Smooth muscle cell (in vitro differentiated cells): ENCODE measurements at regions not wholly inside any gene's neighbourhood (a gene's known extent, or its start where the extent isn't known, plus 50 kb on each side); places are given as distances from the start of the nearest gene placed in this dataset.

ENCODE experiments used
- DNase-seq: peaks from one replicate; lab custom pipeline; 2025; ENCODE audit not compliant: unreplicated experiment; lab: John Stamatoyannopoulos, UW
- H2AFZ ChIP-seq: fragments of 200-600 bp; sonication (generic); 2 replicates; pipeline ENCODE4 v1.6.0; 2016; ENCODE audit warnings: antibody characterized with exemption, low read depth, mild to moderate bottlenecking
- H3F3A ChIP-seq: fragments of 200-600 bp; sonication (generic); 2 replicates; pipeline ENCODE4 v1.6.0; 2017; ENCODE audit warnings: antibody characterized with exemption, low read depth
- H3K27ac ChIP-seq: fragments of 200-600 bp; sonication (generic); 2 replicates; pipeline ENCODE4 v1.5.1; 2016; ENCODE audit warnings: low read depth, mild to moderate bottlenecking
- H3K27me3 ChIP-seq: fragments of 200-600 bp; sonication (generic); 2 replicates; pipeline ENCODE4 v1.6.1; 2016; ENCODE audit warnings: low read depth, mild to moderate bottlenecking
- H3K36me3 ChIP-seq: fragments of 200-600 bp; sonication (generic); 2 replicates; pipeline ENCODE4 v1.5.1; 2016; ENCODE audit warnings: low read depth
- H3K4me1 ChIP-seq: fragments of 200-600 bp; sonication (generic); 2 replicates; pipeline ENCODE4 v1.5.1; 2016; ENCODE audit warnings: low read depth
- H3K4me2 ChIP-seq: fragments of 200-600 bp; sonication (generic); 2 replicates; pipeline ENCODE4 v1.6.0; 2016; ENCODE audit warnings: mild to moderate bottlenecking
- H3K4me3 ChIP-seq: fragments of 200-600 bp; sonication (generic); 2 replicates; pipeline ENCODE4 v1.5.1; 2016; ENCODE audit warnings: mild to moderate bottlenecking
- H3K79me2 ChIP-seq: fragments of 200-600 bp; sonication (generic); 2 replicates; pipeline ENCODE4 v1.6.0; 2016; ENCODE audit warnings: low read depth, mild to moderate bottlenecking
- H3K9ac ChIP-seq: fragments of 200-600 bp; sonication (generic); 2 replicates; pipeline ENCODE4 v1.6.0; 2016; ENCODE audit warnings: low read depth
- H3K9me3 ChIP-seq: fragments of 200-600 bp; sonication (generic); replicated peaks from 2 replicates; pipeline ENCODE4 v1.5.1; 2016; ENCODE audit warnings: low read depth
- H4K20me1 ChIP-seq: fragments of 200-600 bp; sonication (generic); 2 replicates; pipeline ENCODE4 v1.6.0; 2016; ENCODE audit warnings: low read depth
- WGBS: methylation state at CpG from one replicate; pipeline ENCODE4 v1.1.7; 2016; ENCODE audit warnings: low lambda C conversion rate; 5-methylcytosine and 5-hydroxymethylcytosine counted together
- TF ChIP-seq, protein P1 (sequence below): fragments of 200-600 bp; sonication (generic); IDR thresholded peaks from 2 replicates; pipeline ENCODE4 v1.5.1; 2017; ENCODE audit warnings: borderline replicate concordance, mild to moderate bottlenecking, antibody characterized with exemption; ENCODE audit not compliant: insufficient read depth, poor library complexity, severe bottlenecking

- Histone ChIP-seq H2AFZ (no peak overlapping the region), H4K20me1 (no peaks in the 10 kb centered on the region), H3K9me3 (no peaks in the 10 kb centered on the region), H3K4me2 (no peak overlapping the region), H3K4me3 (no peak overlapping the region), H3K4me1 (peaks cover 6% of the 10 kb centered on the region), H3K79me2 (no peaks in the 10 kb centered on the region), H3K36me3 (no peaks in the 10 kb centered on the region), H3K27ac (no peak overlapping the region), H3K27me3 (no peaks in the 10 kb centered on the region), H3F3A (no peaks in the 10 kb centered on the region), H3K9ac (no peak overlapping the region)
- 92% methylated on average over 10 of the region's 10 CpGs for WGBS
- DNase-seq = no peak
- TF ChIP-seq, protein P1, sequence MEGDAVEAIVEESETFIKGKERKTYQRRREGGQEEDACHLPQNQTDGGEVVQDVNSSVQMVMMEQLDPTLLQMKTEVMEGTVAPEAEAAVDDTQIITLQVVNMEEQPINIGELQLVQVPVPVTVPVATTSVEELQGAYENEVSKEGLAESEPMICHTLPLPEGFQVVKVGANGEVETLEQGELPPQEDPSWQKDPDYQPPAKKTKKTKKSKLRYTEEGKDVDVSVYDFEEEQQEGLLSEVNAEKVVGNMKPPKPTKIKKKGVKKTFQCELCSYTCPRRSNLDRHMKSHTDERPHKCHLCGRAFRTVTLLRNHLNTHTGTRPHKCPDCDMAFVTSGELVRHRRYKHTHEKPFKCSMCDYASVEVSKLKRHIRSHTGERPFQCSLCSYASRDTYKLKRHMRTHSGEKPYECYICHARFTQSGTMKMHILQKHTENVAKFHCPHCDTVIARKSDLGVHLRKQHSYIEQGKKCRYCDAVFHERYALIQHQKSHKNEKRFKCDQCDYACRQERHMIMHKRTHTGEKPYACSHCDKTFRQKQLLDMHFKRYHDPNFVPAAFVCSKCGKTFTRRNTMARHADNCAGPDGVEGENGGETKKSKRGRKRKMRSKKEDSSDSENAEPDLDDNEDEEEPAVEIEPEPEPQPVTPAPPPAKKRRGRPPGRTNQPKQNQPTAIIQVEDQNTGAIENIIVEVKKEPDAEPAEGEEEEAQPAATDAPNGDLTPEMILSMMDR = no peak
These were observed 107.0 kb downstream of the VEGFA start for GRCh38 chr6:43877036-43877435.

DNA sequence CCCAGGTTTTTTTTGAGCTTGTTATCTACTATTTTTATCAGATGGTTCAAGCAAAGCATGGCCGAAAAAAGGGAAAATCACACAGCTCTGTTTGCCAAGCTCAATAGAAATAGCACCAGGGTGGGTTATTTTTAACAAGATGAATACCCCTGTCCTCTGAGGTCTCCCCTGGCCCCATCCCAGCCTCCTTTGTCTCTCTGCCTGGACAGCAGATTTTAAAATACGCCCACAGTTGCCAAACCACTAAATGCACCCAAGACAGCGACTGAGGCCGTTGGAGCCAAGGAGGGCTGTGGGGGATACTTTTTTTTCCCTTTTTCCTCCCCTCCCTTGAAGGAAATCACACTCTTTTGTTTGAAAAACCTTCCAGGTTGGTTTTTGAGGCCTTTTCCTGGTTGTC is 106.6 kb downstream of the VEGFA start:
- Histone ChIP-seq H4K20me1 (no peaks in the 10 kb centered on the region), H3K27ac (no peak overlapping the region), H3K36me3 (no peaks in the 10 kb centered on the region), H3K9ac (no peak overlapping the region), H3K79me2 (no peaks in the 10 kb centered on the region), H3F3A (no peaks in the 10 kb centered on the region), H3K4me1 (peaks cover 6% of the 10 kb centered on the region), H3K4me3 (no peak overlapping the region), H3K27me3 (no peaks in the 10 kb centered on the region), H3K4me2 (no peak overlapping the region), H3K9me3 (no peaks in the 10 kb centered on the region), H2AFZ (no peak overlapping the region)
- no peak for DNase-seq
- 90% methylated on average over 4 of the region's 4 CpGs for WGBS
- TF ChIP-seq, protein P1 = no peak

- no peaks in the 10 kb centered on the region for H4K20me1 ChIP-seq
These were observed 106.0 kb downstream of the VEGFA start for GRCh38 chr6:43875849-43876572.

More at GRCh38 chr6:43875849-43876572, 106.0 kb downstream of the VEGFA start:
- H3K27me3 ChIP-seq = no peaks in the 10 kb centered on the region
- H2AFZ ChIP-seq = no peak overlapping the region
- no peak overlapping the region for H3K4me2 ChIP-seq
- H3K4me1 ChIP-seq = peaks cover 9% of the 10 kb centered on the region
- TF ChIP-seq, protein P1 = no peak
- H3F3A ChIP-seq = peaks cover 2% of the 10 kb centered on the region
- H3K9me3 ChIP-seq = no peaks in the 10 kb centered on the region
- H3K36me3 ChIP-seq = no peaks in the 10 kb centered on the region
- no peak overlapping the region for H3K27ac ChIP-seq
- no peak overlapping the region for H3K9ac ChIP-seq
- H3K4me3 ChIP-seq = no peak overlapping the region
- H3K79me2 ChIP-seq = no peaks in the 10 kb centered on the region
- DNase-seq = no peak
- WGBS = 97% methylated on average over 11 of the region's 14 CpGs
